ENCODE measurements at regions not wholly inside any gene's neighbourhood (a gene's known extent, or its start where the extent isn't known, plus 50 kb on each side); places are given as distances from the start of the nearest gene placed in this dataset.
A peak's percentile ranks its signal among the peaks of the same experiment; 100 is the strongest.
"Not testable (repeated sequence)": the region's sequence is repeated elsewhere in the genome, so short reads cannot be mapped to it uniquely, and the experiment has no call there.

- Mint-ChIP-seq H3K4me1 (ENCODE audit: insufficient read depth, unreplicated experiment) (peaks cover 36% of the 10 kb centered on the region), H3K4me3 (ENCODE audit: unreplicated experiment) (no peak overlapping the region), H3K27me3 (ENCODE audit: insufficient read depth, unreplicated experiment) (no peaks in the 10 kb centered on the region), H3K27ac (ENCODE audit: low read depth, unreplicated experiment) (peak overlapping the region; percentile 85), H3K36me3 (ENCODE audit: insufficient read depth, unreplicated experiment) (no peaks in the 10 kb centered on the region), H3K9me3 (ENCODE audit: unreplicated experiment) (no peaks in the 10 kb centered on the region)
- DNase-seq (ENCODE audit: unreplicated experiment), result no peak
- POLR2A ChIA-PET, result interaction anchor here (3.4 kb wide), 1 partner anchor 104 kb away, joined by 24 read pairs; no protein-coding TSS in a partner anchor
- intact Hi-C loops (cut with micrococcal nuclease), result no loop called here
- no peak for TF ChIP-seq CTCF (IDR thresholded peaks at IDR 0.05; ENCODE audit: unreplicated experiment)
- BruUV-seq (replicated peaks), result no TSS peak
- CTCF ChIA-PET, result interaction anchor here (0.6 to 2.6 kb wide), 5 partner anchors 20 to 1239 kb away, joined by 3 to 7 read pairs (median 4); no protein-coding TSS in a partner anchor
These were observed 318.8 kb upstream of the PPARGC1A start for GRCh38 chr4:24208691-24209090.

GRCh38 chr4:24204708-24205107 lies 314.9 kb upstream of the PPARGC1A start:
- intact Hi-C loops (cut with micrococcal nuclease); H3K27ac Mint-ChIP-seq (ENCODE audit: low read depth, unreplicated experiment); BruUV-seq (replicated peaks); POLR2A ChIA-PET; H3K27me3 Mint-ChIP-seq (ENCODE audit: insufficient read depth, unreplicated experiment); DNase-seq (ENCODE audit: unreplicated experiment); H3K4me3 Mint-ChIP-seq (ENCODE audit: unreplicated experiment); H3K9me3 Mint-ChIP-seq (ENCODE audit: unreplicated experiment); H3K36me3 Mint-ChIP-seq (ENCODE audit: insufficient read depth, unreplicated experiment); CTCF ChIA-PET: not testable (repeated sequence)
- peaks cover 11% of the 10 kb centered on the region for H3K4me1 Mint-ChIP-seq (ENCODE audit: insufficient read depth, unreplicated experiment)

- H3K4me3 Mint-ChIP-seq (ENCODE audit: unreplicated experiment), result no peak overlapping the region
- ChIA-PET POLR2A (no interaction called here), CTCF (no interaction called here)
- TF ChIP-seq CTCF (IDR thresholded peaks at IDR 0.05; ENCODE audit: unreplicated experiment), result no peak
- no peaks in the 10 kb centered on the region for H3K36me3 Mint-ChIP-seq (ENCODE audit: insufficient read depth, unreplicated experiment)
- BruUV-seq (replicated peaks), result no TSS peak
- no peaks in the 10 kb centered on the region for H3K27me3 Mint-ChIP-seq (ENCODE audit: insufficient read depth, unreplicated experiment)
- intact Hi-C loops (cut with micrococcal nuclease), result no loop called here
- H3K4me1 Mint-ChIP-seq (ENCODE audit: insufficient read depth, unreplicated experiment), result peaks cover 7% of the 10 kb centered on the region
- no peak overlapping the region for H3K27ac Mint-ChIP-seq (ENCODE audit: low read depth, unreplicated experiment)
- no peak for DNase-seq (ENCODE audit: unreplicated experiment)
- no peaks in the 10 kb centered on the region for H3K9me3 Mint-ChIP-seq (ENCODE audit: unreplicated experiment)
These were observed 314.1 kb upstream of the PPARGC1A start for GRCh38 chr4:24203926-24204325.

- BruUV-seq (replicated peaks), result no TSS peak
- Mint-ChIP-seq H3K27ac (ENCODE audit: low read depth, unreplicated experiment) (no peak overlapping the region), H3K36me3 (ENCODE audit: insufficient read depth, unreplicated experiment) (no peaks in the 10 kb centered on the region), H3K4me3 (ENCODE audit: unreplicated experiment) (no peak overlapping the region), H3K27me3 (ENCODE audit: insufficient read depth, unreplicated experiment) (no peaks in the 10 kb centered on the region), H3K9me3 (ENCODE audit: unreplicated experiment) (no peaks in the 10 kb centered on the region), H3K4me1 (ENCODE audit: insufficient read depth, unreplicated experiment) (peaks cover 4% of the 10 kb centered on the region)
- TF ChIP-seq CTCF (IDR thresholded peaks at IDR 0.05; ENCODE audit: unreplicated experiment), result no peak
- intact Hi-C loops (cut with micrococcal nuclease), result no loop called here
- DNase-seq (ENCODE audit: unreplicated experiment), result no peak
- ChIA-PET POLR2A (no interaction called here), CTCF (interaction anchor here (0.7 kb wide), 1 partner anchor 59 kb away, joined by 3 read pairs; no protein-coding TSS in a partner anchor)
These were observed 312.7 kb upstream of the PPARGC1A start for GRCh38 chr4:24202579-24202978.

GRCh38 chr4:24197955-24198354 lies 308.1 kb upstream of the PPARGC1A start:
- POLR2A ChIA-PET, result interaction anchor here (0.7 kb wide), 2 partner anchors 10 kb away, joined by 3 to 4 read pairs; no protein-coding TSS in a partner anchor
- no peak for DNase-seq (ENCODE audit: unreplicated experiment)
- Mint-ChIP-seq H3K27me3 (ENCODE audit: insufficient read depth, unreplicated experiment) (no peaks in the 10 kb centered on the region), H3K36me3 (ENCODE audit: insufficient read depth, unreplicated experiment) (no peaks in the 10 kb centered on the region), H3K9me3 (ENCODE audit: unreplicated experiment) (no peaks in the 10 kb centered on the region), H3K4me1 (ENCODE audit: insufficient read depth, unreplicated experiment) (peaks cover 13% of the 10 kb centered on the region), H3K27ac (ENCODE audit: low read depth, unreplicated experiment) (no peak overlapping the region), H3K4me3 (ENCODE audit: unreplicated experiment) (no peak overlapping the region)
- no peak for TF ChIP-seq CTCF (IDR thresholded peaks at IDR 0.05; ENCODE audit: unreplicated experiment)
- intact Hi-C loops (cut with micrococcal nuclease), result no loop called here
- no TSS peak for BruUV-seq (replicated peaks)
- CTCF ChIA-PET, result interaction anchor here (0.6 to 0.7 kb wide), 2 partner anchors 564 to 941 kb away, joined by 3 read pairs; no protein-coding TSS in a partner anchor
